ENCODE measurements at regions not wholly inside any gene's neighbourhood (a gene's known extent, or its start where the extent isn't known, plus 50 kb on each side); places are given as distances from the start of the nearest gene placed in this dataset.

- DNase-seq: no peak
Measured at GRCh38 chr11:80086496-80087055, 645.7 kb upstream of the TENM4 start.

- no peak for DNase-seq
Measured at GRCh38 chr11:80085563-80085962, 644.7 kb upstream of the TENM4 start.

- no peak for DNase-seq
Measured at GRCh38 chr11:80084608-80085007, 643.8 kb upstream of the TENM4 start.

- no peak for DNase-seq
Measured at GRCh38 chr11:80083531-80083951, 642.7 kb upstream of the TENM4 start.

GRCh38 chr11:80082406-80082805, 641.6 kb upstream of the TENM4 start:
- DNase-seq: no peak

- DNase-seq: no peak
Measured at GRCh38 chr11:80077113-80077512, 636.3 kb upstream of the TENM4 start.

GRCh38 chr11:80074837-80075236, 634.0 kb upstream of the TENM4 start:
- no peak for DNase-seq

- no peak for DNase-seq
Measured at GRCh38 chr11:80066291-80066690, 625.5 kb upstream of the TENM4 start.

GRCh38 chr11:80065086-80065485, 624.3 kb upstream of the TENM4 start:
- DNase-seq: no peak

- no peak for DNase-seq
Measured at GRCh38 chr11:80061056-80061455, 620.2 kb upstream of the TENM4 start.

GRCh38 chr11:80054582-80055165, 613.8 kb upstream of the TENM4 start:
- DNase-seq: no peak

GRCh38 chr11:80048513-80048912, 607.7 kb upstream of the TENM4 start:
- no peak for DNase-seq

- no peak for DNase-seq
Measured at GRCh38 chr11:80041136-80042000, 600.5 kb upstream of the TENM4 start.

- DNase-seq: no peak
Measured at GRCh38 chr11:80034801-80035200, 594.0 kb upstream of the TENM4 start.

- DNase-seq: no peak
Measured at GRCh38 chr11:80031014-80031600, 590.3 kb upstream of the TENM4 start.

GRCh38 chr11:80028998-80029397, 588.2 kb upstream of the TENM4 start:
- DNase-seq: no peak

- no peak for DNase-seq
Measured at GRCh38 chr11:80024119-80024518, 583.3 kb upstream of the TENM4 start.

GRCh38 chr11:80023386-80023785, 582.6 kb upstream of the TENM4 start:
- no peak for DNase-seq

GRCh38 chr11:80010536-80010935, 569.7 kb upstream of the TENM4 start:
- DNase-seq: no peak

GRCh38 chr11:80009081-80009480, 568.3 kb upstream of the TENM4 start:
- DNase-seq: no peak

- DNase-seq: no peak
Measured at GRCh38 chr11:80007616-80008015, 566.8 kb upstream of the TENM4 start.

GRCh38 chr11:79990141-79990540, 549.3 kb upstream of the TENM4 start:
- DNase-seq: no peak

GRCh38 chr11:79982185-79982584, 541.4 kb upstream of the TENM4 start:
- DNase-seq: no peak

- no peak for DNase-seq
Measured at GRCh38 chr11:79980916-79981315, 540.1 kb upstream of the TENM4 start.
